DND-41 (cell line): ENCODE measurements at regions not wholly inside any gene's neighbourhood (a gene's known extent, or its start where the extent isn't known, plus 50 kb on each side); places are given as distances from the start of the nearest gene placed in this dataset.

ENCODE experiments used
- EZH2 ChIP-seq: IDR thresholded peaks from 3 replicates; pipeline ENCODE4 v1.6.1; 2012; ENCODE audit warnings: borderline replicate concordance, low read depth, mild to moderate bottlenecking, moderate library complexity, low read length, inconsistent platforms; ENCODE audit not compliant: severe bottlenecking
- TF ChIP-seq, protein P1 (sequence below): IDR thresholded peaks from 2 replicates; pipeline ENCODE4 v1.5.1; 2012; ENCODE audit warnings: borderline replicate concordance, low read length, moderate library complexity, mild to moderate bottlenecking; ENCODE audit not compliant: poor library complexity, severe bottlenecking; ENCODE audit errors: extremely low read depth

DNA sequence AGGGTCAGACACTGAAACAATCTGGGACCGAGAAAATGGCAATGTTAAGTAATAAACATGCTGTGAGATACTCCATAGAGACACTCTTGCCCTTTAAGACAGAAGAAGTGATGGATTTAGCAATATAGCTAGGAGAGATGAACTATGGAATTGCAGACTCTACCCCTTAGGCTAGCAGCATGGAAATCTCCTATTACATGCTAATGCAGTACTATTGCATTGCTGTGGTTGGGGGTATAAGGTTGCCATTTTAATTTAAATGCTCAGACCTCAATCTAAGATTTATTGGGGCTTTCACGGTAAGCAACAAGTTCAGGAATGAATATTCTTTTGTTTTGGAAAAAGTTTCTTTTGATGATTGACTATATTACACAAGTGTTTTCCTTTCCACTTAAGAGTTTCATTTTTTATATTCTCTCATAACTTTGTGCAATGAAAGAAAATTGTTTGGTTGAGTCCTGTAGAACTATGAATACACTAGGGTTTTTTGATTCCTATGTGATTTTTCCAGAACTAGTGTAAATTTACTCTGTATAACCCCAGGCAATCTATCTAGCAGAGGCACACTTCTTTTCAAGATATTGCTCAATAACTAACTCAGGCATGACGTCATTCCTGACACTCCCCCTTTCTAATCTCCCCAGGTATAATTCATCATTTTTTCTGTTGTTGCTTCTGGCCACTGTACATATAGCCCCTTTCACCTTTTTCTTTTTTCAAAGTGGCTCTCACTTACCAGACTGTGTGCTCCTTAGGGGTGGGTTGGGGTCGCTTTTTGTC, 394.7 kb upstream of the KLF12 start:
- TF ChIP-seq, protein P1, sequence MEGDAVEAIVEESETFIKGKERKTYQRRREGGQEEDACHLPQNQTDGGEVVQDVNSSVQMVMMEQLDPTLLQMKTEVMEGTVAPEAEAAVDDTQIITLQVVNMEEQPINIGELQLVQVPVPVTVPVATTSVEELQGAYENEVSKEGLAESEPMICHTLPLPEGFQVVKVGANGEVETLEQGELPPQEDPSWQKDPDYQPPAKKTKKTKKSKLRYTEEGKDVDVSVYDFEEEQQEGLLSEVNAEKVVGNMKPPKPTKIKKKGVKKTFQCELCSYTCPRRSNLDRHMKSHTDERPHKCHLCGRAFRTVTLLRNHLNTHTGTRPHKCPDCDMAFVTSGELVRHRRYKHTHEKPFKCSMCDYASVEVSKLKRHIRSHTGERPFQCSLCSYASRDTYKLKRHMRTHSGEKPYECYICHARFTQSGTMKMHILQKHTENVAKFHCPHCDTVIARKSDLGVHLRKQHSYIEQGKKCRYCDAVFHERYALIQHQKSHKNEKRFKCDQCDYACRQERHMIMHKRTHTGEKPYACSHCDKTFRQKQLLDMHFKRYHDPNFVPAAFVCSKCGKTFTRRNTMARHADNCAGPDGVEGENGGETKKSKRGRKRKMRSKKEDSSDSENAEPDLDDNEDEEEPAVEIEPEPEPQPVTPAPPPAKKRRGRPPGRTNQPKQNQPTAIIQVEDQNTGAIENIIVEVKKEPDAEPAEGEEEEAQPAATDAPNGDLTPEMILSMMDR = no peak
- TF ChIP-seq EZH2 = no peak
